Activated CD8-positive, alpha-beta memory T cell treated with anti-CD3 and anti-CD28 coated beads for 48 hours (primary cell): ENCODE measurements at regions not wholly inside any gene's neighbourhood (a gene's known extent, or its start where the extent isn't known, plus 50 kb on each side); places are given as distances from the start of the nearest gene placed in this dataset.
"Not testable (repeated sequence)": the region's sequence is repeated elsewhere in the genome, so short reads cannot be mapped to it uniquely, and the experiment has no call there.

ENCODE experiments used
- DNase-seq, 3 experiments: peaks; one replicate each; pipeline ENCODE4 v3.0.0-alpha.2; 2020; ENCODE audit warnings: low read depth in 2 of 3, low spot score in 2 of 3

GRCh38 chr21:27025708-27026107 lies 58.8 kb upstream of the ADAMTS5 start:
- DNase-seq: not testable (repeated sequence)

DNA sequence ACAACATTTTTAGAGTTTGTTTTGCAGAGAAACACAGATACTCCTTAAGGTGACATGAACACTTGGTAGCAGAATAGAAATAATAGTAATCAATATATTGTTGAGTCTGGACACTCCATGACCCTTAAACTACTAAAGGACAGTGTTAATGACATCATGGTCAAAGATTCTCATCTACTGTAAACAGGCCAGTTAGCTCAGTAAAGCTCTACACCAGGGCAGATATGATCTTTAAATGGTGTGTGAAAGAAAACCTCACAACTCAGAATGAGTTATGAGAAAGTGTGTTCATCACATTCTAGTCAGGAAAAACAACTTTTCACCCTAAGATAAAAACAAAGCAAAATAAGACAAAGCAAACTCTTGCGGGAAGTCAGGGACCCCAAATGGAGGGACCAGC lies 58.1 kb upstream of the ADAMTS5 start:
- DNase-seq: no peak

DNA sequence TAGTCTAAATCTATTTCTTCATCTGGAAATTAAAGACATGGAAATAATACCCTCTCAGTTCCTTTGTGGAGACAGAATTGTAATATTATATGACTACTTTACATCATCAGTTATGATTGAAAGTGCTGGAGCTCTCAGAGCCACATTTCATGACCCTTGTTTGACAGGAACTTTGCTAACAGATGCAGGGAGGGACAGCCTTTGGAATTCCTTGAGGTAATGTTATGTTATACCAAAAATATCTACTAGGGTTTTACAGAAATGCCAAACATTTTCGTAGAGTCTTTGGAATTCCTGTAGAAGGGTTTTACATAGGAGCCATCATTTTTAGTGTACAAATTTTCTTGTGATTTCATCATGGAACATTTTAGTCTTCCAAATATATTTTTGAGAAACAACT lies 57.4 kb upstream of the ADAMTS5 start:
- no peak for DNase-seq

DNA sequence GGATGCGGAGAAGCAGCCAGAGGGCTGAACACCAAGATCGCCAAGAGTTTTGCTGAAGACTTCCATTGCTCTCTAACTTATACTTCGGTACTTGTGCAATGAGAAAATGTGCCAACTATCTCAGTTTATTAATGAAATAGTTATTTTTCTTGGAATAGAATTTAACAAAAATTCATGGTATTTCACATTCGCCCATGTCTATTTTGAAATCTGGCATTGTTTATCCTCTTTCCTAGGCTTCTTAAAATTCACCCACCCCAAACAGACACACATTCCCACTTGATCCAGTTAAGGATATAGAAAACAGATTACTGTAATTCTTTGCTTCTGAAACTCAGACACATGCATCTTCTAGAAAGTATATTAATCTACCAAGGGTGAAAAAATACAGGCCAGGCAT lies 56.3 kb upstream of the ADAMTS5 start:
- DNase-seq: no peak

- DNase-seq: no peak
These were observed 54.9 kb upstream of the ADAMTS5 start for GRCh38 chr21:27021801-27022200.

DNA sequence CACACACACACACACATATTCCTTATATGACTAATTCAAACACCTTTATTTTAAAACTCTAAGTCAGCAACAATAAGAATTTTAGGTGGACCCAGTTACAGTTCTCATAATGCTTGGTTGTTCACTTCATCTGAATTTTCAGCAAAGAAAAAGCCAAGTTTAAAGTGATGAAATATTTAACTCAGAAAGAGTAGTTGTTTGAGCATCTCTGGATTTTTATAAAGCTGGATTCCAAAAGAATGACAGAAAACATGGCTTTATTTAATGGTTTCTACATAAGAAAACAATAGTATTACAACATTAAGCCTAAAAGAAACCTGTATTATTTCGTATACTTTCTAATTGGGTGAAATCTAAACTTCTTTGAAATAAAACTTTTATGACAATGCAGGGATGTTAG lies 54.2 kb upstream of the ADAMTS5 start:
- no peak for DNase-seq

GRCh38 chr21:27017246-27017645 lies 50.4 kb upstream of the ADAMTS5 start:
- no peak for DNase-seq
